Right kidney (tissue), 1 donor: ENCODE measurements at regions not wholly inside any gene's neighbourhood (a gene's known extent, or its start where the extent isn't known, plus 50 kb on each side); places are given as distances from the start of the nearest gene placed in this dataset.
"Not testable (repeated sequence)": the region's sequence is repeated elsewhere in the genome, so short reads cannot be mapped to it uniquely, and the experiment has no call there.

ENCODE experiments used
- DNase-seq: peaks from one replicate; pipeline ENCODE4 v3.0.0-alpha.2; 2016

DNA sequence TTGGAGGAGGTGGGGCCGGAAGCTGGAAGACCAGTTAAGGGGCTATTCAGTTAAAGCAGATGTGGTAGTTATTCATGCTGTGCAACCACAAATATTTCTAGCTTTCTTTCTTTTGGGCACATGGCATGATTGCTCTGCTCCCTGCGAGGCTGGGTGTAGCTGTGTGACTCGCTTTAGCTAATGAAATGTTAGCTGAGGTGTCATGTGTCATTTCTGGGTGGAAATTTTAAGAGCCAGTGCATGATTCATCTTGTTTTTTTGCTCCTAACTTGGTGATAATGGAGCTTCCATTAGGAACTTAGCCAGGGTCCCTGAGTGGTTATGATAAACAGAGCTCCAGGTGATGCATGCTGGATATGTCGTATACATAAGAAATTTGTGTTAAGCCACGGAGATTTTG lies 300.6 kb downstream of the SATB1 start:
- no peak for DNase-seq

DNA sequence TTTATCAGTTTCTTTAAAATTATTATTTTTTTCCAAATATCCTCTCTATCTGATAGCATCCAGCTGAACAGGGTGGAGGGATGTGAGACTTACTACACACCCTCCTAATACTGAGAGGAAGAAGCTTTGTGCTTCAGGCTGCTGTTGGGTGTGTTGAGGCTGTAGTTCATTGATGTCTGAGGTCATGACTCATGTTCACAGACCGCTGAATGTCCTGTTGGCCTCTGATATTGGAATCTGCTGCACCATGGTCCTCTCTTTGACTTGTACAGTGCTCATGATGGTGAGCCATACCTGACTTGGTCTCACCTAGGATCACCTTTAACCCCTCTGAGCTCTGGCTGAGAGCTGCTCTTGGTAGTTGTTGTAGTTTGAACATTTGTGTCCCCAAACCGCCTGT lies 302.9 kb downstream of the SATB1 start:
- no peak for DNase-seq

DNA sequence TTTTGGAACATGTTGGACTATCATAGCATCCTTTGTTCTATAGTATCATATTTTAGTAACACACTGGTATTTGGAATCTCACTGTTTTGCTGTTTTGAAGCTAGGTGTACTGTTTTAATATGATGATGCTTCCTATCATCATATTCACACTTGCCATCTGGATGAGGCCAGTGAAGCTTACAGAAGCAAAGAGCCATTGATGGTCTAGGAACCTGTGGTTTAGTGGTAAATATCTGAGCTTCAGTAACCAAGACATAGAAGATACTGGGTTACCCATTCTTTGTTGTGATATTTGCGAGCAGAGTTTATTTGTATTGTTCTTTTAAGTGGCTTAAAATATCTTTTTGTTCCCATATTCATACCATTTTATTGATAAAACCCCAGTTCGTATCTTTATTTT lies 304.1 kb downstream of the SATB1 start:
- DNase-seq: no peak

DNA sequence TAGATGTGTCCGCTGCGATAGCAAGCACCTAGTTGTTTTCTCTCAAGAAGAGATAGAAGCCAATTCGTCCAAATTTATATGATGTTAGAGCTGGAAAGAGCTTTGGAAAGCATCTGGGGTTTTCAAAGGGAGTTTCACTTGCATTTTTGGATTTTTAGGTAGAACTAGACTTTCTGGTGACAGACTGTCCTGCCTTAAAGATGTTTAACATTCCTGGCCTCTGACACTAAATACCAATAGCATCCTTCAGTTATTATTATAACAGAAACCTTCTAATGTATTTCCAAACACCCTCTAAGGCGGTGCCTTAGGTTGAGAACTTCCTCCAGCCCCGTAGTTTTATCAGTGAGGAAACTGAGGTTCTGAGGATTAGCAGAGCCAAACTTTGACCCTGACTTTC lies 305.3 kb downstream of the SATB1 start:
- DNase-seq: no peak

GRCh38 chr3:18114894-18115293 lies 310.2 kb downstream of the SATB1 start:
- DNase-seq: no peak

DNA sequence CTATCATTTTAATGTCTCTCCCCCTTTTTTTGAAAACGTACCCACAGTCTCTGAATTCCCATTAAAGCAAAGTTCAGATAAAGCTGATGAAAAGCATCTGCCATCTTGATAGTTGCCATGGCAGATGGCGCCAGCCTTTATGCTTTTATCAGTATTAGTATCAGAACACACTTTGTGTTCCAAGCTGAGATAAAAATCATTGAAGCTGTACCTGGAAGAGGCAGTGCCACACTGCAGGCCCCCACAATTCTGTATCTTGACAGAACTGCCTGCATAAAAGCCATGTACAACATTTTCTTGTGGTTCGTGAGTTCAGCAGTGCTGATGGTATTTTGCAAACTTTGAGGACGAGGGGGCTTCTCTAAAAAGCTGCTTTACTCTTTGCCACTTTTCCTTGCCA lies 311.7 kb downstream of the SATB1 start:
- no peak for DNase-seq

DNA sequence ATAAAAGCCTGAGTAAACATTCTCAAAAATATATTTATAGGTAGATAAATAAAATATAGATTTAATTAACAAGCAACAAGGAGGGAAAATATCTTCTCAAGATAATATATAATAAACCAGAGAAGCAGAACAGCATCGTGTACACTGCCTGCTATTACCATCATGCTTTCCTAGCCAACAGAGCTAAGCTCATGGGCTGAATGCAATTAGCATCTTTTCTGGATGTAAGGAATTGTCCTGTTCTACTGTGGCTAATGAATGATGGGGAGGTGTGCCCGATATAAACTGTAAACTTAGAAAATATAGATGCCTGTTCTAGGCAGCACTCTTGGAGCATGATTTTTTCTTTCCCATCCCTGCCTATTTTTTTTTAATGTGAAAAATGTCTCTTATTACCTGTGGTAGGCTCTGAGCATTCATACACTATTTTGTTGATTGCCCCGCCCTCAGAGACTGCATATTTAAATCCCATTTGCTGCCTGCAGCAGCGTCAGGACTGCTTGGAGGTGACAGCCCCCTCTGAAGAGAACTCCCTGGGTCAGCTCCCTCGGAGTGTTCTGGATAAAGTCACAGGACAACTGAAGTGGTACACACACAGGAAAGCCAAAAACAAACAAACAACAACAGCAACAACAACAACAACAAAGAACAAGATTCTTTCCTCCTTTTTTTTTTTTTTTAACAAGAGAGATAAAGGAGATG lies 312.3 kb downstream of the SATB1 start:
- no peak for DNase-seq

DNA sequence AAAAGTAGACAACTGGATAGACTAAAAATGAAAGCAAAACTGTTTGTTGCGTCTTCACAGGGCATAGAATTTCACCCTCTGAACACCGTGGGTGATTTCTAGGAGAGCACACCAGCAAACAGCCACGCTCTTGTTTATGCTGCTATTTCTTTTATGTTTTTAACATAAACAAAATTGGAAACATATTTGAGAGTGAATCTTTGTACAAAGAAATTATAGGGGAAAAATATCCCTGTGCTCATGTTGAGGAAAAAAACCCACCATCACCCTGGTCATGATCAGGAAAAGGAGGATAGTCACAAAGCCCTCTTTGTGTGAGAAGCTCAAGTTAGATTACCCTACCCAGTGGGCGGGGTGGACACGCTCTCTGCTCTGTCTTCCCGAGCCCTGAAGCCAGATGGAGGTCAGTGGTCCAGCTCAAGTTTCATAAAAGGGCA lies 313.3 kb downstream of the SATB1 start:
- DNase-seq: peak; percentile 19

DNA sequence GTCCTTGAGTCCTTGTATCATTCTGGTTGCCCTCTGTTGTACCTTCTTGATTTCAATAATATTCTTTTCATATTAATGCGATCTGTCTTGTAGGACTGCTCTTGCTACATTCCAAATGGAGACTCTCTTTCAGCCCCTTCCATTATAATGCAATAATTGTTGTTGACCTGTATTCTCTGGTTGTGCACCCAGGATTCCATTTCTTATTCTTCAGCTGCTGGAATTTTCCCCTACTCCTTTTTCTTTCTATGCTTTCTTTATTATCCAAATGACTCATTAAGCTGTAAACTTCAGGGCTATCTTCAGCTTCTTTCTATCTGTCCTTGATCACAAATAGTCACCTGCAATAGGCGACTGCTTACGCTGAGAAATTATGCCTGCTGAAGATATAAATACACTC lies 321.5 kb downstream of the SATB1 start:
- DNase-seq: no peak

DNA sequence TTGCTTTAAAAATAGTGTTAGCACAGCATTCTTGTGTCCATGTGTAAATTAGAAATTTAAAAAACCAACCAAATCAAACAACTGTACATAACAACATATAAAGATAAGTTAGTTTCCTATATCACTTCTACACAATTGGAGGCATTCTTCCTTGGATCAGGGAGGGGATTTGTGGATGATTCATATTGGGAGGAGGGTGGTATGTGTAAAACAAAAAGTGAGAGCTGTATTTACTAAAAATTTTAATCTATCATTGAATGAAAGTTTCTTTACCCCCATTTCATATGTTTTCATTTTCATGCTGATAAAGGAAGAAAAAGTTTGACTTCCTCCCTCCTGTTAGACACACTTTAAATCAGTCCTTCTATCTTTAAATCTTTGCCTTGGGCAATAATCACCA lies 325.0 kb downstream of the SATB1 start:
- DNase-seq: no peak

DNA sequence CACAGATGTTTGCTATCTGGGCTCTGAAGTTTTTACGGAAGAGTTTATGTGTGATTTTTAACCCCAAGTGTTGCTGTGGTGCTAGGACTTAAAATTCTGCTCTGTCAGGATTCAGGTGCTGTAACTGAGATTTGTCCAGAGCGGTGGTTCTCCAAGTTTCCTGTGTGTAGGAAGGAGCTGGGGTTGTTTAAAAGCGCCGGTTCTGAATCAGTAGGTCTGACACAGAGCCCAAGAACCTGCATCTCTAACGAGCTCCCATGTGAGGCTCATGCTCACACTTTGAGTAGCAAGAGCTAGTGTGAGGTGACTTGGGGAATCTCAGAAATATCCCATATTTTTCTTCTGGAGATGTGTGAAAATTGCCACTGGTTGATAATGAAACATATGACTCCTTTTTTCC lies 325.5 kb downstream of the SATB1 start:
- no peak for DNase-seq

DNA sequence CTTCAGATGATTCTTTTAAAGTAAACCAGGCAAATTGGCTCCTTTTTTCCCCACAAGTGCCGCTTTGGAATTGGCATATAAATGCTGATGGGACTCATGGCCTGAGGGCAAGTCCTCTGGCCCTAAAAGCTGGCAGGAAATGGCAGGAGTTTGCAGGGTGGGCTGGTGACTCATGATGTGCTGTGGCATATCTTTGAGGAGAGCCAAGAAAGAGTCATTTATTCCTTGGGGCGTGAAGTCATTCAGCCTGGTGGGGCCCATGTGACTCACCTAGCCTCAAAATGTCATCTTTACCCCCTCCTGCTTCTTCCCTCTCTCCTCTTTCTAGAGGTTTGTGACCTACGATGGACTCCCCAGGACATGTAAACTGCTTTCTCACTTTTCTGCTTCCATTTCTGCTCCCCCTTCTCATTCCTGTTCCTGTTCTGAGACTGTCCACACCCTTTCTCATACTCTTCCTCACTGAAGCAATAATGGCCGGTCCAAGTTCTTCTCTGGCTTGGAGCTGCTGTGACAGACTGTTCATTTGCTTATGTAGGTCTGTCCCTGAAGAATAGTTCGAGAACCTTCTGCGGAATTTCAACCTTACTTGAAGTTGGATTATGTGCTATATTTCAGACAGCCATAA lies 326.1 kb downstream of the SATB1 start:
- DNase-seq: no peak

DNA sequence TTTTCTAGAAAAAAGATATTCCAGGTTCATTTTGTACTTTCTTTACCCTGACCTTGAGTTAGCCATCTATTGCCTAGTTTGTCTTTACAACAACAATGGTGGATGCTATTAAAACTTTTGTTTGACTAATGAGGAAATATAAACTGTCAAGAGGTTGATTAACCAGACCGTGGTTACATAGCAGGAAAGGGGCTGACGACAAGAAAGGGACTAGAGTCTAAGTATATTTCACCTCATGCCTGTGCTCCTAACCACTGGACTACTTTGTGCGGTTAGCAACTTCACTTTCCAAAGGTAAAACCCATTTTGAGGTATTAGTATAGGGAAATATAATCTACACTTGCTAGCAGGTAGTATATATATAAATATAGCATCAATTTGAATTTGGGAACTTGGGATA lies 327.1 kb downstream of the SATB1 start:
- no peak for DNase-seq

GRCh38 chr3:18097473-18097872 lies 327.7 kb downstream of the SATB1 start:
- no peak for DNase-seq

- DNase-seq: no peak
Measured at GRCh38 chr3:18092726-18093125, 332.4 kb downstream of the SATB1 start.

DNA sequence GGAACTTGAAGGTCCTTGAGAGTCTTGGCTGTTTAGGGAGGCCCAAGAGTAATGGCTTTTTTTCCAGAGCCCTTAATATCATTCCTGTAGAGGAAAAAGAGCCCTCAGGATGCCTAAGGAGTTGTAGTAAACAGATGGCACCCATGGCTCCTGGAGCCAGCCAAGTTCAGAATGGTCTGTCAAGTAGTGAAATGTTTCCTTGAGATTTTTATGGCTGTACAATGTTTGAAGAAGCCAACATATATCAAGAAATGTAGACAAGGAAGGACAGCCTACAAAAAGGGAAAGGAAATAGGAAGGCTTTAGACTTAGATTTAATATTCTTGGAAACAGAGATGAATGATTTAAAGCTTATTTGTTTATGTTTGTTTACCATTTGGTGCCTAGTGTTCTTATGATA lies 334.8 kb downstream of the SATB1 start:
- DNase-seq: no peak

- DNase-seq: no peak
Measured at GRCh38 chr3:18087988-18088387, 337.2 kb downstream of the SATB1 start.

GRCh38 chr3:18086760-18087159 lies 338.4 kb downstream of the SATB1 start:
- no peak for DNase-seq

GRCh38 chr3:18086078-18086477 lies 339.1 kb downstream of the SATB1 start:
- DNase-seq: no peak

GRCh38 chr3:18085429-18085828 lies 339.7 kb downstream of the SATB1 start:
- DNase-seq: no peak

GRCh38 chr3:18083273-18083590 lies 340.8 kb upstream of the TBC1D5 start:
- not testable (repeated sequence) for DNase-seq

- no peak for DNase-seq
Measured at GRCh38 chr3:18082551-18083272, 340.3 kb upstream of the TBC1D5 start.

DNA sequence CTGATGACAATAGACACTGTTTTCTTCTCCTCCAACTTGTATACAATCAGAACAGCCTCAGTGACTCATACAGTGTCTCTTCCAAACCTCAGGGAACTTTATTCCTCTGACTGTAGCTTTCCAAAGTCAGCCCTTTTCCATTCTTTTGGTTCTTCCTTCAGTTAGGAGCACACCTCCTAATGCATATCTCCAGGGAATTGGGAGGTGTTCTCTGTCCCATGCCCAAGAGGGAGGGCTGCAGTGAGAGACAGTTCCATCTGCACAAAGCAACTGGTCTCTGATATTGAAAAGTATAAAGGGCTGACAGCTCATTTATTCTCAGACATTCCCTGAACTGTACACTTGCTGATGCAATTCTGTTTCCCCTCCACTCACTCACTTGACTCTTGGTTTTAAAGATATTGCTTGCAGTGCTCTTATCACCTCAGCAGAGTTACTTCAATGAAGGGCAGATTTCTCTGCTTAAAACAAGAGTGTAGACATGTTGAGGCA lies 337.8 kb upstream of the TBC1D5 start:
- no peak for DNase-seq

DNA sequence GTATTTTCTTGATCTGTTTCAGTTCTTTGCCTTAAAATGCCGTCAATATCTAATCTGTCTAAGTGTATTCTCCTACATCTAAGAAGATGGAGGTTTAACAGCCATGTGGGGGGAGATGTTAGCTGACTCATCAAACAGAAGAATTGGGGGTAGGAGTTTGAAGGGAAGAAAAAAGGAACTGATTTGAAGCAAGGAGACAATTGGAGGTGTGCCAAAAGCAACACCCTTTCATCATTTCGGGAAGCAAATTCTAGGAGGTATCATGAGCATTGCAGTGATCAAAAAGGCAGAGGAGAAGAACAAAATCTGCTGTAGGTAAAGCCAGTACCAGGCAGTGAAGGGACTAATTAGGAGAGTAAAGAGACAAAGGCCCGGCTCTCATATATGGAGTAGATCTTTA lies 337.3 kb upstream of the TBC1D5 start:
- DNase-seq: no peak
